WTC11 (cell line): ENCODE measurements at regions not wholly inside any gene's neighbourhood (a gene's known extent, or its start where the extent isn't known, plus 50 kb on each side); places are given as distances from the start of the nearest gene placed in this dataset.
"Not testable (repeated sequence)": the region's sequence is repeated elsewhere in the genome, so short reads cannot be mapped to it uniquely, and the experiment has no call there.

ENCODE experiments used
- ATAC-seq: fragments of 200-7000 bp; cut with Tn5 transposase; 2 replicates; pipeline ENCODE4 v1.10.0; 2021; ENCODE audit warnings: mild to moderate bottlenecking, moderate library complexity
- CTCF ChIA-PET: fragments of 300-600 bp; sonication (Branson Sonifier 250); formaldehyde crosslinking; loops from one replicate; lab custom pipeline; 2021; ENCODE audit warnings: antibody characterized with exemption; lab: Charles Lee
- POLR2A ChIA-PET: fragments of 350-600 bp; sonication (Branson Sonifier 250); formaldehyde crosslinking; loops from one replicate; lab custom pipeline; 2021; ENCODE audit warnings: antibody characterized with exemption; lab: Charles Lee
- DNase-seq: peaks from one replicate; pipeline ENCODE4 v3.0.0; 2021; ENCODE audit warnings: low spot score
- H3K27ac Mint-ChIP-seq: 2 replicates; pipeline ENCODE4 v1.8.0; 2021; ENCODE audit warnings: mixed read lengths
- H3K27me3 Mint-ChIP-seq: 2 replicates; pipeline ENCODE4 v1.8.0; 2021; ENCODE audit warnings: low read depth, mild to moderate bottlenecking, moderate library complexity, mixed read lengths
- H3K36me3 Mint-ChIP-seq: 2 replicates; pipeline ENCODE4 v1.8.0; 2021; ENCODE audit warnings: mixed read lengths
- H3K4me1 Mint-ChIP-seq: 2 replicates; pipeline ENCODE4 v1.8.0; 2022; ENCODE audit warnings: mixed read lengths
- H3K4me3 Mint-ChIP-seq: 2 replicates; pipeline ENCODE4 v1.8.0; 2021; ENCODE audit warnings: mild to moderate bottlenecking, moderate library complexity, mixed read lengths
- H3K9me3 Mint-ChIP-seq: 2 replicates; pipeline ENCODE4 v1.8.0; 2021; ENCODE audit warnings: mixed read lengths
- ATF1 ChIP-seq: sonication (generic); formaldehyde crosslinking; IDR thresholded peaks from 2 replicates; pipeline ENCODE4 v1.8.1; 2023; ENCODE audit warnings: mild to moderate bottlenecking, moderate library complexity, missing genetic modification reagents
- GABPB1 ChIP-seq: sonication (generic); formaldehyde crosslinking; IDR thresholded peaks from 2 replicates; pipeline ENCODE4 v1.8.1; 2023; ENCODE audit warnings: mild to moderate bottlenecking, missing genetic modification reagents
- JUN ChIP-seq: sonication (generic); formaldehyde crosslinking; IDR thresholded peaks from 2 replicates; pipeline ENCODE4 v1.8.0; 2023; ENCODE audit warnings: mild to moderate bottlenecking, missing genetic modification reagents
- MXD4 ChIP-seq: fragments of 250-450 bp; sonication (Bioruptor Pico); IDR thresholded peaks from 2 replicates; pipeline ENCODE4 v1.8.0; 2021; ENCODE audit warnings: mild to moderate bottlenecking, moderate library complexity, borderline replicate concordance
- MYBL2 ChIP-seq: sonication (generic); formaldehyde crosslinking; IDR thresholded peaks from 2 replicates; pipeline ENCODE4 v1.8.1; 2023; ENCODE audit warnings: mild to moderate bottlenecking, moderate library complexity, missing genetic modification reagents
- NR1H2 ChIP-seq: sonication (generic); formaldehyde crosslinking; IDR thresholded peaks from 2 replicates; pipeline ENCODE4 v1.9.0; 2021; ENCODE audit warnings: mild to moderate bottlenecking, moderate library complexity, missing genetic modification reagents
- PRRX2 ChIP-seq: fragments of 250-450 bp; sonication (Bioruptor Pico); IDR thresholded peaks from 2 replicates; pipeline ENCODE4 v1.8.0; 2021; ENCODE audit warnings: mild to moderate bottlenecking
- RORB ChIP-seq: fragments of 250-450 bp; sonication (Bioruptor Pico); IDR thresholded peaks from 2 replicates; pipeline ENCODE4 v1.9.0; 2021; ENCODE audit warnings: mild to moderate bottlenecking
- ZNF121 ChIP-seq: sonication (generic); formaldehyde crosslinking; IDR thresholded peaks from 2 replicates; pipeline ENCODE4 v1.8.0; 2023; ENCODE audit warnings: missing genetic modification reagents
- ZNF138 ChIP-seq: sonication (generic); formaldehyde crosslinking; conservative IDR thresholded peaks from 2 replicates; pipeline ENCODE4 v1.8.1; 2022; ENCODE audit warnings: mild to moderate bottlenecking, moderate library complexity, missing genetic modification reagents
- TF ChIP-seq, protein P1 (sequence below): sonication (generic); formaldehyde crosslinking; IDR thresholded peaks from 2 replicates; pipeline ENCODE4 v1.8.1; 2022; ENCODE audit warnings: low read depth, mild to moderate bottlenecking, moderate library complexity, missing genetic modification reagents, borderline replicate concordance
- TF ChIP-seq, protein P2 (sequence below): sonication (generic); formaldehyde crosslinking; IDR thresholded peaks from 2 replicates; pipeline ENCODE4 v1.8.1; 2022; ENCODE audit warnings: mild to moderate bottlenecking, moderate library complexity, missing genetic modification reagents
- TF ChIP-seq, protein P3 (sequence below): sonication (generic); formaldehyde crosslinking; IDR thresholded peaks from 2 replicates; pipeline ENCODE4 v1.8.1; 2023; ENCODE audit warnings: mild to moderate bottlenecking, missing genetic modification reagents, moderate library complexity
- TF ChIP-seq, protein P4 (sequence below): sonication (generic); formaldehyde crosslinking; IDR thresholded peaks from 2 replicates; pipeline ENCODE4 v1.8.0; 2023; ENCODE audit warnings: missing genetic modification reagents
- TF ChIP-seq, protein P5 (sequence below): sonication (generic); formaldehyde crosslinking; IDR thresholded peaks from 2 replicates; pipeline ENCODE4 v1.8.0; 2022; ENCODE audit warnings: mild to moderate bottlenecking, missing genetic modification reagents
- TF ChIP-seq, protein P6 (sequence below): sonication (generic); formaldehyde crosslinking; IDR thresholded peaks from 2 replicates; pipeline ENCODE4 v1.8.1; 2023; ENCODE audit warnings: mild to moderate bottlenecking, moderate library complexity, missing genetic modification reagents
- TF ChIP-seq, protein P7 (sequence below): fragments of 250-450 bp; sonication (Bioruptor Pico); IDR thresholded peaks from 2 replicates; pipeline ENCODE4 v1.9.0; 2021; ENCODE audit warnings: mild to moderate bottlenecking

DNA sequence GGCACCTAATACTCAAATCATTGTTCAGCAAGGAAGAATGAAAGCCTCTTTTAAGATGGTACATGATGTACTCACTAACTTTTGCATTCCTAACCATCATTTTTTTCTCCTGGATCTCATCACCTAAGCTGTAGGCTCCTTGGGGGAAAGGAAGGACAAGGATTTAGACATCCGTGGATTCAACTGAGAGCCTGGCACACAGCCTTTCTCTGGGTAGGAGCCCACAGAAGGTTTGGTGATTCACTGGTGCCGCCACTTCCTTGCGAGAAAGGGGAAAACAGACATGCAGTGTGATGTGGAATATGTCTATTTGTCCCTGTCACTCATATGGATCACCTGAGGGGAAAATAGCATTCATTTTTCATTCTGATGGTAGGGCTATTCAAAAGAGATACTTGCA, 147.3 kb downstream of the PCDH7 start (continued):
- TF ChIP-seq, protein P1, sequence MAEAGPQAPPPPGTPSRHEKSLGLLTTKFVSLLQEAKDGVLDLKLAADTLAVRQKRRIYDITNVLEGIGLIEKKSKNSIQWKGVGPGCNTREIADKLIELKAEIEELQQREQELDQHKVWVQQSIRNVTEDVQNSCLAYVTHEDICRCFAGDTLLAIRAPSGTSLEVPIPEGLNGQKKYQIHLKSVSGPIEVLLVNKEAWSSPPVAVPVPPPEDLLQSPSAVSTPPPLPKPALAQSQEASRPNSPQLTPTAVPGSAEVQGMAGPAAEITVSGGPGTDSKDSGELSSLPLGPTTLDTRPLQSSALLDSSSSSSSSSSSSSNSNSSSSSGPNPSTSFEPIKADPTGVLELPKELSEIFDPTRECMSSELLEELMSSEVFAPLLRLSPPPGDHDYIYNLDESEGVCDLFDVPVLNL (CRISPR knock-in tag) = no peak
- TF ChIP-seq, protein P2, sequence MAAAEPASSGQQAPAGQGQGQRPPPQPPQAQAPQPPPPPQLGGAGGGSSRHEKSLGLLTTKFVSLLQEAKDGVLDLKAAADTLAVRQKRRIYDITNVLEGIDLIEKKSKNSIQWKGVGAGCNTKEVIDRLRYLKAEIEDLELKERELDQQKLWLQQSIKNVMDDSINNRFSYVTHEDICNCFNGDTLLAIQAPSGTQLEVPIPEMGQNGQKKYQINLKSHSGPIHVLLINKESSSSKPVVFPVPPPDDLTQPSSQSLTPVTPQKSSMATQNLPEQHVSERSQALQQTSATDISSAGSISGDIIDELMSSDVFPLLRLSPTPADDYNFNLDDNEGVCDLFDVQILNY (CRISPR knock-in tag) = no peak

DNA sequence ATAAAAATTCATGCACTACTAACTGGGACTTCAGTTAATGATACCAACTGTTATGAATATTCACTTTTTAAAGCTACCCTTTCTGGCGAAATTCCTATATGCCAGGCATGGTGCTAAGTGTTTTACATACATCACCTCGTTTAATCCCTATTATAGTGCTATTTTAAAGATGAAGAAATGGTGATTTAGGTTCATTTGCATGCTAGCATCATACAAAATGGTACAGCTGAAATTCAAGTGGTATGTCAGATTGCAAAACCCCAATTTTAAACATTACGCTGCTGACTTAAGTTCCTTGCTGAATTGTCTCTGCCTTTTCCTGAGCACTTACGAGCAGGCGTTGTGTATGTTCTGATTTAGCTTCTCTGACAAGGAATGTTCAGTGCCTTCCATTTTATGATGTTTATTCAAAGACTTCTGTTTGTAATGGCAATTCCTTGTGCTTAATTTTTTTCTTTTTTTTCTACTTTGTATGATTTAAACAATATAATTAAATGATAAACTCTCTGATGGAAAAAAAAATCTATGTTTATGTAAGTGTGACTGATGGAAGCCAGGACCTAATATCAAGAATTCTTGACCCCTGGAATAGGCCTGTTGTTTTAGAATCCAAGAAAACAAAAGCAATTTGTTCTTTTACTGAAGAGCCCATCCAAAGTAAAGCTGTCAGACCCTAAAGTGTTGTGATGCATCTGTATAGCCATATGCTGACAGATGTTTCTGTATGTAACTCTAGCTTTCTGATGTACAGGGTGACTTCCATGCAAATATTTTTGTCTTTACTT, 148.1 kb downstream of the PCDH7 start:
- ATAC-seq = no peak
- ChIA-PET CTCF (no interaction called here), POLR2A (no interaction called here)
- Mint-ChIP-seq H3K27ac (no peak overlapping the region), H3K27me3 (no peaks in the 10 kb centered on the region; the same call in 1 of the 2 replicates), H3K4me1 (peaks cover 8% of the 10 kb centered on the region; the same call in 1 of the 2 replicates), H3K36me3 (no peaks in the 10 kb centered on the region; the same call in 1 of the 2 replicates), H3K9me3 (no peaks in the 10 kb centered on the region), H3K4me3 (no peak overlapping the region)
- no peak for DNase-seq
- TF ChIP-seq JUN (no peak), GABPB1 (CRISPR knock-in tag) (no peak), PRRX2 (no peak)
- TF ChIP-seq, protein P3, sequence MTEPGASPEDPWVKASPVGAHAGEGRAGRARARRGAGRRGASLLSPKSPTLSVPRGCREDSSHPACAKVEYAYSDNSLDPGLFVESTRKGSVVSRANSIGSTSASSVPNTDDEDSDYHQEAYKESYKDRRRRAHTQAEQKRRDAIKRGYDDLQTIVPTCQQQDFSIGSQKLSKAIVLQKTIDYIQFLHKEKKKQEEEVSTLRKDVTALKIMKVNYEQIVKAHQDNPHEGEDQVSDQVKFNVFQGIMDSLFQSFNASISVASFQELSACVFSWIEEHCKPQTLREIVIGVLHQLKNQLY = no peak
- TF ChIP-seq, protein P4, sequence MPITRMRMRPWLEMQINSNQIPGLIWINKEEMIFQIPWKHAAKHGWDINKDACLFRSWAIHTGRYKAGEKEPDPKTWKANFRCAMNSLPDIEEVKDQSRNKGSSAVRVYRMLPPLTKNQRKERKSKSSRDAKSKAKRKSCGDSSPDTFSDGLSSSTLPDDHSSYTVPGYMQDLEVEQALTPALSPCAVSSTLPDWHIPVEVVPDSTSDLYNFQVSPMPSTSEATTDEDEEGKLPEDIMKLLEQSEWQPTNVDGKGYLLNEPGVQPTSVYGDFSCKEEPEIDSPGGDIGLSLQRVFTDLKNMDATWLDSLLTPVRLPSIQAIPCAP (CRISPR knock-in tag) = no peak
- TF ChIP-seq, all 79 proteins: peak for 0

DNA sequence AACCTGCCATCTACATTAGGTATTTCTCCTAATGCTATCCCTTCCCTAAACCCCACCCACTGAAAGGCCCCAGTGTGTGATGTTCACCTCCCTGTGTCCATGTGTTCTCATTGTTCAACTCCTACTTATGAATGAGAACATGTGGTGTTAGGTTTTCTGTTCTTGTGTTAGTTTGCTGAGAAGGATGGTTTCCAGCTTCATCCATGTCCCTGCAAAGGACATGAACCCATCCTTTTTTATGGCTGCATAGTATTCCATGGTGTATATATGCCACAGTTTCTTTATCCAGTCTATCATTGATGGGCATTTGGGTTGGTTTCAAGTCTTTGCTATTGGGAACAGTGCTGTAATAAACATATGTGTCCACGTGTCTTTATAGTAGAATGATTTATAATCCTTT, 149.2 kb downstream of the PCDH7 start:
- H3K27me3 Mint-ChIP-seq, DNase-seq, H3K4me1 Mint-ChIP-seq, CTCF ChIA-PET, H3K36me3 Mint-ChIP-seq, H3K27ac Mint-ChIP-seq, H3K9me3 Mint-ChIP-seq, ATAC-seq, H3K4me3 Mint-ChIP-seq, POLR2A ChIA-PET: not testable (repeated sequence)

DNA sequence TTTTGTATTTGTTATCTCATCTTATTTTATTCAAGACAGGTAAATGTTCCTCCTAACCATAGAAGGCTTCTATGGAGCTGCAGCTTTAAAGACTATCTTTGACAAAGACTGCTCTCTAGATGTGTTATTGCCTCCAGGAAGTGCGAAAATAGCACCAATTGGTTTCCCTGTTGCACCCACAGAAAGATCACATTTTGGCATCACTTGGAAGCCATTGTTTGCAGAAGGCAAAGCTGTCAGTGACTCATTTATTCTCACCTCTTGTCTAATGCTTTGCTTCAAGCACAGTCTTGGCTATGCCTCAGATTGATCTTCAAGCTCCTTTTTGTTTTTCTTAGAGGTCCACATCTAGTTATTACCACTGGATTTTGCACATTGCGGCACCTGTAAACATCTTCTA, 150.3 kb downstream of the PCDH7 start:
- Mint-ChIP-seq H3K9me3 (peaks cover 5% of the 10 kb centered on the region), H3K27me3 (no peaks in the 10 kb centered on the region; the same call in 1 of the 2 replicates), H3K36me3 (no peaks in the 10 kb centered on the region; the same call in 1 of the 2 replicates), H3K4me1 (peaks cover 8% of the 10 kb centered on the region; the same call in 1 of the 2 replicates), H3K27ac (no peak overlapping the region), H3K4me3 (no peak overlapping the region)
- ATAC-seq = no peak
- TF ChIP-seq, protein P5, sequence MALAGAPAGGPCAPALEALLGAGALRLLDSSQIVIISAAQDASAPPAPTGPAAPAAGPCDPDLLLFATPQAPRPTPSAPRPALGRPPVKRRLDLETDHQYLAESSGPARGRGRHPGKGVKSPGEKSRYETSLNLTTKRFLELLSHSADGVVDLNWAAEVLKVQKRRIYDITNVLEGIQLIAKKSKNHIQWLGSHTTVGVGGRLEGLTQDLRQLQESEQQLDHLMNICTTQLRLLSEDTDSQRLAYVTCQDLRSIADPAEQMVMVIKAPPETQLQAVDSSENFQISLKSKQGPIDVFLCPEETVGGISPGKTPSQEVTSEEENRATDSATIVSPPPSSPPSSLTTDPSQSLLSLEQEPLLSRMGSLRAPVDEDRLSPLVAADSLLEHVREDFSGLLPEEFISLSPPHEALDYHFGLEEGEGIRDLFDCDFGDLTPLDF (CRISPR knock-in tag) = no peak
- TF ChIP-seq ATF1 (no peak), MXD4 (CRISPR knock-in tag) (no peak), RORB (no peak), GABPB1 (CRISPR knock-in tag) (no peak)
- ChIA-PET CTCF (no interaction called here), POLR2A (no interaction called here)
- no peak for DNase-seq

DNA sequence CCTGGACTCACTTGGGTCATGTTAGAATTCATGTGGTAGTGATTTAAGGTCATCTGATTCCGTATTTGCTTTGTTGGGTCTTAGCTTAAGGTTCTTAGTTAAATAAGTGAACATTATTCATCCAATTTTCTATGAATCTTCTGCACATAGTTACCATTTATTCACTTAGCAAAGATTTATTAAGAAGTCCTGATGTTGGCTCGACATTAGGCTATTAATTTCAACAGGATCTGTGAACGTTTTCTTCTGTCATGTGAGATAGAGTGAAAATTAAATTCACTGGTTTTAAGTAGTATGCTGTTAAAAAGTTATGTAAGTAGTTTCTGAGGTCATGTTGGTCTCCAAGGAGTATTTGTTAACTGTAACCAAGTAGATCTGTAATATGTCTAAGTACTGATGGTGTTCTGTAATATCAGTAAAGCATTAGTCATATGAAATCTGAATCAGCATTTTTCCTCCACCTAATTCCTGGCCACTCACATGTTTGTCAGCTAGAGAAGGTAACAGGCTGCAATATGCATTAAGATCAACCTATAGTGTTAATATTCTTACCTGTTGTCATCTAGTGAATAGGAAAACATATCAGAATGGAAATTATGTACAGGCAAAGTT, 155.6 kb downstream of the PCDH7 start:
- DNase-seq (no peak), ATAC-seq (no peak)
- POLR2A ChIA-PET = no interaction called here
- no peak overlapping the region for H3K27ac Mint-ChIP-seq
- peaks cover 14% of the 10 kb centered on the region for H3K4me1 Mint-ChIP-seq
- no peak overlapping the region for H3K4me3 Mint-ChIP-seq
- CTCF ChIA-PET = no interaction called here
- H3K36me3 Mint-ChIP-seq = no peaks in the 10 kb centered on the region
- no peaks in the 10 kb centered on the region for H3K27me3 Mint-ChIP-seq
- H3K9me3 Mint-ChIP-seq = peaks cover 5% of the 10 kb centered on the region
- TF ChIP-seq MXD4 (CRISPR knock-in tag) (no peak), MYBL2 (CRISPR knock-in tag) (no peak), ZNF138 (CRISPR knock-in tag) (no peak), ZNF121 (CRISPR knock-in tag) (no peak), NR1H2 (CRISPR knock-in tag) (no peak)
- TF ChIP-seq, protein P6, sequence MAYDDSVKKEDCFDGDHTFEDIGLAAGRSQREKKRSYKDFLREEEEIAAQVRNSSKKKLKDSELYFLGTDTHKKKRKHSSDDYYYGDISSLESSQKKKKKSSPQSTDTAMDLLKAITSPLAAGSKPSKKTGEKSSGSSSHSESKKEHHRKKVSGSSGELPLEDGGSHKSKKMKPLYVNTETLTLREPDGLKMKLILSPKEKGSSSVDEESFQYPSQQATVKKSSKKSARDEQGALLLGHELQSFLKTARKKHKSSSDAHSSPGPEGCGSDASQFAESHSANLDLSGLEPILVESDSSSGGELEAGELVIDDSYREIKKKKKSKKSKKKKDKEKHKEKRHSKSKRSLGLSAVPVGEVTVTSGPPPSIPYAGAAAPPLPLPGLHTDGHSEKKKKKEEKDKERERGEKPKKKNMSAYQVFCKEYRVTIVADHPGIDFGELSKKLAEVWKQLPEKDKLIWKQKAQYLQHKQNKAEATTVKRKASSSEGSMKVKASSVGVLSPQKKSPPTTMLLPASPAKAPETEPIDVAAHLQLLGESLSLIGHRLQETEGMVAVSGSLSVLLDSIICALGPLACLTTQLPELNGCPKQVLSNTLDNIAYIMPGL (CRISPR knock-in tag) = no peak
- TF ChIP-seq, protein P2 (CRISPR knock-in tag) = no peak
- TF ChIP-seq, protein P7, sequence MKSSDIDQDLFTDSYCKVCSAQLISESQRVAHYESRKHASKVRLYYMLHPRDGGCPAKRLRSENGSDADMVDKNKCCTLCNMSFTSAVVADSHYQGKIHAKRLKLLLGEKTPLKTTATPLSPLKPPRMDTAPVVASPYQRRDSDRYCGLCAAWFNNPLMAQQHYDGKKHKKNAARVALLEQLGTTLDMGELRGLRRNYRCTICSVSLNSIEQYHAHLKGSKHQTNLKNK (CRISPR knock-in tag) = no peak
